Activated CD4-positive, alpha-beta memory T cell treated with anti-CD3 and anti-CD28 coated beads, Interleukin-2, amount 10 ng/mL, durations not matched to agents 7 days and 5 days (primary cell): ENCODE measurements at regions not wholly inside any gene's neighbourhood (a gene's known extent, or its start where the extent isn't known, plus 50 kb on each side); places are given as distances from the start of the nearest gene placed in this dataset.

Source experiments
- CTCF ChIA-PET: fragments of 350-600 bp; sonication (Branson Sonifier 250); formaldehyde crosslinking; loops from one replicate; lab custom pipeline; 2021; ENCODE audit warnings: antibody characterized with exemption, inconsistent platforms; lab: Charles Lee
- POLR2A ChIA-PET: fragments of 350-600 bp; sonication (Branson Sonifier 250); formaldehyde crosslinking; loops from one replicate; lab custom pipeline; 2021; ENCODE audit warnings: antibody characterized with exemption; lab: Charles Lee
- DNase-seq: peaks from one replicate; pipeline ENCODE4 v3.0.0-alpha.2; 2020
- H3K27ac Mint-ChIP-seq: one replicate; pipeline ENCODE4 v1.8.0; 2021; ENCODE audit warnings: mild to moderate bottlenecking, mixed read lengths
- H3K27me3 Mint-ChIP-seq: one replicate; pipeline ENCODE4 v1.8.0; 2021; ENCODE audit warnings: mixed read lengths
- H3K36me3 Mint-ChIP-seq: one replicate; pipeline ENCODE4 v1.8.0; 2021; ENCODE audit warnings: low read depth, mixed read lengths
- H3K4me1 Mint-ChIP-seq: one replicate; pipeline ENCODE4 v1.8.0; 2021; ENCODE audit warnings: mixed read lengths
- H3K4me3 Mint-ChIP-seq: one replicate; pipeline ENCODE4 v1.8.0; 2021; ENCODE audit warnings: mild to moderate bottlenecking, mixed read lengths
- H3K9me3 Mint-ChIP-seq: one replicate; pipeline ENCODE4 v1.8.0; 2021; ENCODE audit warnings: mixed read lengths

DNA sequence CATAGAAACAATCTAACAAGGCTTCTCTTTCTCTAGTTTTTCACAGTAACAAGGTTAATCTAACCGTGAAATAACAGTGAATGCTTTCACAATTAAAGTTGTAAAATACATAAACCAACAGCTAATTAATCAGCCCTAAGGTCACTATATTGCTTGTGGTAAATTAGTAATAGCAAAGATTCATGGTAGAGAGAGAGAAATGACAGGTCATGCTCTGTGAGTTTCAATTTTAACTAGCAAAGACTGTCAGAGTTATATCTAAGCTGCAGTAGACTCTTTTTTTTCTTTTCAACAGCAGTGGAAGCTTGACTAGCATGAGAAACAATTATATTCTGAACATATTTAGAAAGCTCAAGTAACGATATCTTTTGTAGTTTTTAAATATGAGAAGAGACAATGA, 1068.0 kb downstream of the MAT2B start:
- Mint-ChIP-seq H3K9me3 (peaks cover under 1% of the 10 kb centered on the region), H3K27ac (no peak overlapping the region), H3K27me3 (no peaks in the 10 kb centered on the region), H3K4me3 (no peak overlapping the region), H3K4me1 (no peaks in the 10 kb centered on the region), H3K36me3 (no peaks in the 10 kb centered on the region)
- POLR2A ChIA-PET, result no interaction called here
- DNase-seq, result no peak
- CTCF ChIA-PET, result no interaction called here

DNA sequence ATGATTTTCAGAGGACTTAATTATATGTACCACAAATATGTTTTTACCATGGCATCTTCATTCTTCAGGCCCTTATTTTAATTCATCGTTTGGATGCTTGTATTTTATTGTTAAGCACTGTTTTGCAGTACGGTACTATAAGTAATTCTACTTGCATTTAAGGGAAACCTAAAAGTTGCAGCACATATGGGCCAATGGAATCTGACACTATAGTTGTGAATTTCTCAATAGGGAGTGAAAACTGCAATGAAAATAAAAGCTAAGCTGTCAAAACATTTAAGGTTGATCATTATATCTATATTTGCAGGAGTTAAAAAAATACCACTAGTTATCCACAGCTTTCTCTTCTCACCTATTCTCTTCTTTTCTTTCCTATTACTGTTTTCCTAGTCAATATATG, 1071.8 kb downstream of the MAT2B start:
- H3K4me1 Mint-ChIP-seq, result no peaks in the 10 kb centered on the region
- H3K36me3 Mint-ChIP-seq, result no peaks in the 10 kb centered on the region
- H3K4me3 Mint-ChIP-seq, result no peak overlapping the region
- H3K27ac Mint-ChIP-seq, result no peak overlapping the region
- no peak for DNase-seq
- CTCF ChIA-PET, result no interaction called here
- POLR2A ChIA-PET, result no interaction called here
- H3K9me3 Mint-ChIP-seq, result peaks cover 3% of the 10 kb centered on the region
- H3K27me3 Mint-ChIP-seq, result no peaks in the 10 kb centered on the region

DNA sequence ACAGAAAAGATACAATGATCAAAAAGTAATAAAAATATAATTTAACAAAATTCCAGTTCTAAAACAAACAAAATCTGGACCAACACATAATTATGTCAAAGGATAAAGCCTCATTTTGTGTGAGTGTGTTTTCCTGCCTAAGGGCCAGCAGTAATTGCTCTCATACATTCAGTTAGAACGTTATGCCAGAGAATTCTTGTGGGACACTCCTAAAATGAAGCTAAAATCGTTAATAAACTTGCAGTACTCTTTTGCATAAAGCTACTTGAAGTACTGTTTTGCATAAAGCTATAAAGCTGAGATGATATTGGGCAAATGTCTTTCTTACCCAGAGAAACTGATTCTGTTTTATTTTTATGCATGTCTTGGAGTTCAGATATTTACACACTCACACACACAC, 1072.3 kb downstream of the MAT2B start:
- no peak overlapping the region for H3K4me3 Mint-ChIP-seq
- CTCF ChIA-PET, result no interaction called here

GRCh38 chr5:164578401-164578800, 1073.0 kb downstream of the MAT2B start:
- H3K4me3 Mint-ChIP-seq, result no peak overlapping the region
- POLR2A ChIA-PET, result no interaction called here
- CTCF ChIA-PET, result no interaction called here

More for the DNA sequence above, 1072.3 kb downstream of the MAT2B start:
- no peaks in the 10 kb centered on the region for H3K4me1 Mint-ChIP-seq
- POLR2A ChIA-PET, result no interaction called here
- DNase-seq, result no peak
- no peak overlapping the region for H3K27ac Mint-ChIP-seq
- H3K27me3 Mint-ChIP-seq, result no peaks in the 10 kb centered on the region
- no peaks in the 10 kb centered on the region for H3K36me3 Mint-ChIP-seq
- H3K9me3 Mint-ChIP-seq, result peaks cover 6% of the 10 kb centered on the region

DNA sequence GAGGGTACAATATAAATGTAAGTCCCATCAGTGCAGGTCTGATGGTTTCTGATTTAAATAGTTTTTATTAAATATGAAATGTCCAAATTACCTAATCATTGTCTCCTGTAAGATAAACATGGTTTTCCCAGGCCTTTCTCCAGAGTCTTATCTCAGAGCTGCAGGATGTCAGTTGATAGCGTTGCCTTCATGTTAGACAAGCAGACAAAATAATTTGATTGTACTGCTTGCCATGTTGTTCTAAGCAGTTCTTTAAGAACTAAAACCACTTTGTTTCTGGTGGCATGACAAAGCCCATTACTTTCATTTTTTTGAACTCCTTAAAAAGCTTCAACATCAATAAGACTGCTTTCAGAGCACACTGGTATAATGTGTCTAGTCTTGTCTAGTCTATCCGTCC, 1073.5 kb downstream of the MAT2B start:
- POLR2A ChIA-PET, result no interaction called here
- H3K4me1 Mint-ChIP-seq, result no peaks in the 10 kb centered on the region
- CTCF ChIA-PET, result no interaction called here
- H3K27me3 Mint-ChIP-seq, result no peaks in the 10 kb centered on the region
- H3K4me3 Mint-ChIP-seq, result no peak overlapping the region
- no peak overlapping the region for H3K27ac Mint-ChIP-seq
- peaks cover 6% of the 10 kb centered on the region for H3K9me3 Mint-ChIP-seq
- no peaks in the 10 kb centered on the region for H3K36me3 Mint-ChIP-seq
- no peak for DNase-seq

More at GRCh38 chr5:164578401-164578800, 1073.0 kb downstream of the MAT2B start:
- H3K9me3 Mint-ChIP-seq, result peaks cover 6% of the 10 kb centered on the region
- DNase-seq, result no peak
- no peaks in the 10 kb centered on the region for H3K27me3 Mint-ChIP-seq
- no peaks in the 10 kb centered on the region for H3K36me3 Mint-ChIP-seq
- H3K27ac Mint-ChIP-seq, result no peak overlapping the region
- H3K4me1 Mint-ChIP-seq, result no peaks in the 10 kb centered on the region

DNA sequence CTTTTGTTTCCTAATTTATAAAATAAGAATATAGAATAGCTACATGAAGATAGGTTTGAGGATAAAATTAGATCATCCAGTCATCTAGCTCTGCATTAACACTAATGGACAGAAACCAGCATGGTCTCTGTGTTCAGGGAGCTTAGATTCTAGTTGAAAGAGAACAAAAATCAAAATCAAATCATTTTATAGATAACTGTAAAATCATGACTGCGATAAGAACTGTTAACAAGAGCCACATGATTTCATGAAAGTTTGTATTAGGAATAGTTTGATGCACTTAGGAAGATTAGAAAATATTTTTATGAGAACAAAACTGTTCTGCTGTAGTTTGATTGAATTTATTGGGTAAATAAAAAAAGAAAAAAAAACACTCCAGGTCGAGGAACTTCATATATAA, 1074.7 kb downstream of the MAT2B start:
- DNase-seq, result no peak
- H3K4me1 Mint-ChIP-seq, result no peaks in the 10 kb centered on the region
- H3K36me3 Mint-ChIP-seq, result no peaks in the 10 kb centered on the region
- no peaks in the 10 kb centered on the region for H3K27me3 Mint-ChIP-seq
- H3K4me3 Mint-ChIP-seq, result no peak overlapping the region
- no peak overlapping the region for H3K27ac Mint-ChIP-seq
- CTCF ChIA-PET, result no interaction called here
- POLR2A ChIA-PET, result no interaction called here
- H3K9me3 Mint-ChIP-seq, result peaks cover 6% of the 10 kb centered on the region

- Mint-ChIP-seq H3K27me3 (no peaks in the 10 kb centered on the region), H3K36me3 (no peaks in the 10 kb centered on the region), H3K9me3 (peaks cover 6% of the 10 kb centered on the region), H3K4me1 (no peaks in the 10 kb centered on the region), H3K4me3 (no peak overlapping the region), H3K27ac (no peak overlapping the region)
- DNase-seq, result no peak
- POLR2A ChIA-PET, result no interaction called here
- CTCF ChIA-PET, result no interaction called here
Measured at GRCh38 chr5:164581889-164582288, 1076.5 kb downstream of the MAT2B start.

DNA sequence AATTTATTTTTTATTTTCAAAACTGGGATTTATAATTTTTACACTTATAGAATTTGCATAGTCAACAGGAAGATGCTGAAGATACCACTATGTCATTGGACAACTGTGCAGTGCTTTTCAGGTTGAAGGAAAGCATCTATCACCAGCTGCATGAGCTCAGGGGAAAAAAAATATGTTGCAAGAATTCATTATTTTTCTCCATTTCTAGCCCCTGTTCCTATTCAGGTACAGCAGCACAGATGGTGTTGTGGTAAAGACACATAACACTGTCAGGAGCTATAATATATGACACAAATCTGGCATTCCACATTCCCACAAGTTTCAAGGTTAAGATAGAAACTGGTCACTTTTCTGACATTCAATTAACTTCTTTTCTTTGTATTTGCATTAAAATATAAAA, 1088.6 kb downstream of the MAT2B start:
- no peak overlapping the region for H3K4me3 Mint-ChIP-seq
- H3K36me3 Mint-ChIP-seq, result no peaks in the 10 kb centered on the region
- no peak for DNase-seq
- H3K27ac Mint-ChIP-seq, result no peak overlapping the region
- no peaks in the 10 kb centered on the region for H3K27me3 Mint-ChIP-seq
- no peaks in the 10 kb centered on the region for H3K4me1 Mint-ChIP-seq
- peaks cover 2% of the 10 kb centered on the region for H3K9me3 Mint-ChIP-seq
- ChIA-PET POLR2A (no interaction called here), CTCF (no interaction called here)

GRCh38 chr5:164597293-164597900, 1092.0 kb downstream of the MAT2B start:
- Mint-ChIP-seq H3K4me1 (no peaks in the 10 kb centered on the region), H3K27ac (no peak overlapping the region), H3K27me3 (no peaks in the 10 kb centered on the region), H3K36me3 (no peaks in the 10 kb centered on the region), H3K4me3 (no peak overlapping the region), H3K9me3 (peaks cover 10% of the 10 kb centered on the region)
- ChIA-PET POLR2A (no interaction called here), CTCF (no interaction called here)
- no peak for DNase-seq

DNA sequence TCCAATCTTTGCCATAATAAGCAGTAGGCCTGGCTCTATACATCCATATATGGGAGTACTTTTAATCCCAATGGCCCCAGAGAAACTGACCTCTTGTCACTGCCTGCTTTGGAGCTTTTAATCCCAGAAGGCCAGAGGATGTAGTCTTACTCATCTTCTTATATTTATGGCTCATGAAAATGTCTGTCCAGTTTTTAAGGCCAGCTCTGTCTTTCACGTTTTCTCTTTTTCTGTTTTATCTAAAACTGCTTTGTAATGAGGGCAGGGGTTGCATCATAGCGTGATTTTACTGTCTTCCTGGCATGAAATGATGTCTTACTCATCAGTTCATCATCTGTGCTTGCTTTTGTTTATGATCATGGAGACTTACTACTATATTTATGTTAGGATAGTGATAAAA, 1094.9 kb downstream of the MAT2B start:
- no peak overlapping the region for H3K4me3 Mint-ChIP-seq
- no peaks in the 10 kb centered on the region for H3K27me3 Mint-ChIP-seq
- H3K36me3 Mint-ChIP-seq, result no peaks in the 10 kb centered on the region
- DNase-seq, result no peak
- ChIA-PET POLR2A (no interaction called here), CTCF (no interaction called here)
- peaks cover 10% of the 10 kb centered on the region for H3K9me3 Mint-ChIP-seq
- no peaks in the 10 kb centered on the region for H3K4me1 Mint-ChIP-seq
- no peak overlapping the region for H3K27ac Mint-ChIP-seq

GRCh38 chr5:164600929-164601535, 1095.6 kb downstream of the MAT2B start:
- Mint-ChIP-seq H3K36me3 (no peaks in the 10 kb centered on the region), H3K4me1 (no peaks in the 10 kb centered on the region), H3K27ac (no peak overlapping the region), H3K4me3 (no peak overlapping the region), H3K27me3 (no peaks in the 10 kb centered on the region), H3K9me3 (peaks cover 10% of the 10 kb centered on the region)
- no peak for DNase-seq
- ChIA-PET CTCF (no interaction called here), POLR2A (no interaction called here)

DNA sequence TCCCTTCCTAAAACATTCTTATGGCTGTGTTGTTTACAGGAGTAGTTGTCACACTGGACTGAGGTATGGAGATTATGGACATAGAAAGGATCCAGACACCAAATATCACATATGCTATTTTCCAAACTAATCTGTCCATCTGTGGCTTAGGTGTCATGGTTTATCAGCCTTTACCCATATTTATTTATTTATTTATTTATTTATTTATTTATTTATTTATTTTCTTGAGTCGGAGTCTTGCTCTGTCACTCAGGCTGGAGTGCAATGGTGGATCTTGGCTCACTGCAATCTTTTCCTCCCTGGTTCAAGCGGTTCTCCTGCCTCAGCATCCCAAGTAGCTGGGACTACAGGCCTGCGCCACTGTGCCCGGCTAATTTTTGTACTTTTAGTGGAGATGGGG, 1103.1 kb downstream of the MAT2B start:
- Mint-ChIP-seq H3K4me3 (no peak overlapping the region), H3K9me3 (peaks cover 2% of the 10 kb centered on the region), H3K4me1 (no peaks in the 10 kb centered on the region), H3K27ac (no peak overlapping the region), H3K27me3 (no peaks in the 10 kb centered on the region), H3K36me3 (no peaks in the 10 kb centered on the region)
- DNase-seq, result no peak
- ChIA-PET POLR2A (no interaction called here), CTCF (no interaction called here)

DNA sequence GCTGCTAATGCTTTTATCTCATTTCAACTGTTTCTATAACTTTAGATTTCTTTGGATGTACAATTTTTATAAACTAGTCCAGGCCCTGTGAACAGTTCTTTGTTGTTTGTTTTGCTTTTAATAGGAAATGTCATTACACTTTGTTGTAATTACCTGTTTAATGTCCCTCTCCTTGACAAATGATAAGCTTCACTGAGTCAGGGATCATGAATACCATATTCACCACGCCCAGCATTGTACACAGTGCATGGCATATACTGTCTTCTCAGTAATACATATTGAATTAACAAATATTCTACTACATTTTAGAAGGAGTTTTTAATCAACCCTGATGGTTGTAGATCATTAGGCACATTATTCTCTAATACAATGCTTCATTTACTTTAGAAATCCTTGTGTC, 1105.0 kb downstream of the MAT2B start:
- ChIA-PET CTCF (no interaction called here), POLR2A (no interaction called here)
- H3K4me3 Mint-ChIP-seq, result no peak overlapping the region
- DNase-seq, result no peak
- no peak overlapping the region for H3K27ac Mint-ChIP-seq
- no peaks in the 10 kb centered on the region for H3K36me3 Mint-ChIP-seq
- peaks cover 2% of the 10 kb centered on the region for H3K9me3 Mint-ChIP-seq
- H3K4me1 Mint-ChIP-seq, result no peaks in the 10 kb centered on the region
- no peaks in the 10 kb centered on the region for H3K27me3 Mint-ChIP-seq

GRCh38 chr5:164614707-164615106, 1109.3 kb downstream of the MAT2B start:
- H3K36me3 Mint-ChIP-seq, result no peaks in the 10 kb centered on the region
- ChIA-PET CTCF (no interaction called here), POLR2A (no interaction called here)
- H3K27me3 Mint-ChIP-seq, result no peaks in the 10 kb centered on the region
- DNase-seq, result no peak
- no peak overlapping the region for H3K27ac Mint-ChIP-seq
- no peaks in the 10 kb centered on the region for H3K4me1 Mint-ChIP-seq
- no peak overlapping the region for H3K4me3 Mint-ChIP-seq
- peaks cover 3% of the 10 kb centered on the region for H3K9me3 Mint-ChIP-seq
